GM12878 (cell line): ENCODE measurements at regions not wholly inside any gene's neighbourhood (a gene's known extent, or its start where the extent isn't known, plus 50 kb on each side); places are given as distances from the start of the nearest gene placed in this dataset.

Experiments
- ATAC-seq: fragments of 200-7000 bp; cut with Tn5 transposase; 3 replicates; pipeline ENCODE4 v1.9.1; 2020; ENCODE audit warnings: mild to moderate bottlenecking, moderate library complexity
- BruUV-seq: library from RNA; stranded (reverse); fragments of 400-500 nt; replicated peaks from 2 replicates; lab custom pipeline; 2021; lab: Mats Ljungman, UMichigan
- CTCF ChIA-PET: fragments of 300-600 bp; sonication (Branson Sonifier 250); formaldehyde crosslinking; extraction: SDS; loops from one replicate; lab custom pipeline; 2021; ENCODE audit warnings: inconsistent platforms; lab: Yijun Ruan, JAX
- POLR2A ChIA-PET: fragments of 350-600 bp; formaldehyde crosslinking; extraction: SDS; loops from one replicate; lab custom pipeline; 2021; ENCODE audit warnings: inconsistent platforms; lab: Charles Lee
- RAD21 ChIA-PET: fragments of 300-600 bp; sonication (Branson Sonifier 250); formaldehyde crosslinking; loops from one replicate; lab custom pipeline; 2023; ENCODE audit warnings: antibody characterized with exemption; ENCODE audit not compliant: unreplicated experiment; lab: Charles Lee
- SMC1A ChIA-PET: fragments of 300-600 bp; sonication (Branson Sonifier 250); formaldehyde crosslinking; loops from one replicate; lab custom pipeline; 2023; ENCODE audit not compliant: unreplicated experiment, uncharacterized antibody; lab: Charles Lee
- DNase-seq: peaks from one replicate; pipeline ENCODE4 v3.0.0-alpha.2; 2011; ENCODE audit warnings: low read depth, low spot score
- FAIRE-seq: peaks from 3 replicates; lab custom pipeline; 2011; peaks lifted over from hg19 to GRCh38; lab: Jason Lieb, UNC
- H2AFZ ChIP-seq: 2 replicates; pipeline ENCODE4 v1.6.0; 2011; ENCODE audit warnings: low read depth, low read length, control low read depth; ENCODE audit not compliant: control insufficient read depth
- H3K27ac ChIP-seq: 2 replicates; pipeline ENCODE4 v1.5.1; 2011; ENCODE audit warnings: control low read depth; ENCODE audit not compliant: control insufficient read depth, insufficient read depth
- H3K27me3 ChIP-seq, 2 experiments: replicated peaks in 1 of 2; 2 replicates each; pipeline versions ENCODE4 v1.6.0 to v1.6.1; 2011; ENCODE audit warnings: low read length in 1 of 2; ENCODE audit not compliant: control insufficient read depth in 2 of 2, insufficient read depth in 2 of 2
- H3K36me3 ChIP-seq, 2 experiments: 2 replicates each; pipeline ENCODE4 v1.5.1; 2011; ENCODE audit warnings: low read length in 1 of 2; ENCODE audit not compliant: control insufficient read depth in 2 of 2, insufficient read depth in 2 of 2
- H3K4me1 ChIP-seq: 2 replicates; pipeline ENCODE4 v1.6.1; 2011; ENCODE audit warnings: mild to moderate bottlenecking, low read length, moderate library complexity, mixed read lengths; ENCODE audit not compliant: control insufficient read depth, insufficient read depth
- H3K4me2 ChIP-seq: 2 replicates; pipeline ENCODE4 v1.6.0; 2011; ENCODE audit warnings: control low read depth; ENCODE audit not compliant: control insufficient read depth, insufficient read depth
- H3K4me3 ChIP-seq: fragments of 200-600 bp; sonication (generic); 2 replicates; pipeline ENCODE4 v1.5.1; 2016
- H3K79me2 ChIP-seq: 2 replicates; pipeline ENCODE4 v1.6.0; 2011; ENCODE audit warnings: low read length; ENCODE audit not compliant: control insufficient read depth, insufficient read depth
- H3K9ac ChIP-seq: 2 replicates; pipeline ENCODE4 v1.8.0; 2011; ENCODE audit warnings: low read length, control low read depth, mixed read lengths; ENCODE audit not compliant: control insufficient read depth, insufficient read depth
- H3K9me3 ChIP-seq: replicated peaks from 3 replicates; pipeline ENCODE4 v1.5.1; 2011; ENCODE audit warnings: mild to moderate bottlenecking, low read length; ENCODE audit not compliant: control insufficient read depth, insufficient read depth
- H4K20me1 ChIP-seq: 2 replicates; pipeline ENCODE4 v1.6.0; 2011; ENCODE audit not compliant: control insufficient read depth, insufficient read depth
- ATF7 ChIP-seq: fragments of 450-650 bp; IDR thresholded peaks from 2 replicates; pipeline ENCODE4 v1.6.1; 2016; ENCODE audit warnings: low read depth, mild to moderate bottlenecking
- BMI1 ChIP-seq: fragments of 450-650 bp; IDR thresholded peaks from 2 replicates; pipeline ENCODE4 v1.6.1; 2016; ENCODE audit warnings: mild to moderate bottlenecking, moderate library complexity, borderline replicate concordance
- CHD2 ChIP-seq: IDR thresholded peaks from 2 replicates; pipeline ENCODE4 v1.6.1; 2011; ENCODE audit warnings: low read depth, low read length, improper control_type of control experiment, borderline replicate concordance
- EP300 ChIP-seq, 2 experiments: fragments of 150-350 bp in 1 of 2; IDR thresholded peaks; 2 replicates each; pipeline ENCODE4 v1.6.1; 2011 to 2012; ENCODE audit warnings: low read depth in 2 of 2, low read length in 2 of 2, borderline replicate concordance in 1 of 2, improper control_type of control experiment in 1 of 2, inconsistent platforms in 1 of 2; ENCODE audit not compliant: control insufficient read depth in 1 of 2
- IKZF1 ChIP-seq: fragments of 450-650 bp; conservative IDR thresholded peaks from 2 replicates; pipeline ENCODE4 v1.6.1; 2017; ENCODE audit warnings: antibody characterized with exemption, mild to moderate bottlenecking
- JUNB ChIP-seq: IDR thresholded peaks from 2 replicates; pipeline ENCODE4 v1.6.1; 2016; ENCODE audit warnings: antibody characterized with exemption, mild to moderate bottlenecking
- KDM1A ChIP-seq: fragments of 200-600 bp; sonication (generic); IDR thresholded peaks from 2 replicates; pipeline ENCODE4 v1.6.1; 2016; ENCODE audit warnings: borderline replicate concordance
- KLF5 ChIP-seq: fragments of 450-650 bp; IDR thresholded peaks from 2 replicates; pipeline ENCODE4 v1.6.1; 2014; ENCODE audit warnings: mild to moderate bottlenecking; ENCODE audit not compliant: partially characterized antibody
- MTA2 ChIP-seq: fragments of 450-650 bp; IDR thresholded peaks from 2 replicates; pipeline ENCODE4 v1.6.1; 2016; ENCODE audit warnings: low read depth, mild to moderate bottlenecking, moderate library complexity
- MYC ChIP-seq: IDR thresholded peaks from 2 replicates; pipeline ENCODE4 v1.6.1; 2011; ENCODE audit warnings: mild to moderate bottlenecking, low read length, moderate library complexity, inconsistent platforms; ENCODE audit not compliant: insufficient read depth, insufficient replicate concordance, insufficient read length, severe bottlenecking
- NR2F1 ChIP-seq: fragments of 450-650 bp; conservative IDR thresholded peaks from 2 replicates; pipeline ENCODE4 v1.6.1; 2017; ENCODE audit warnings: mild to moderate bottlenecking
- RB1 ChIP-seq: fragments of 450-650 bp; formaldehyde crosslinking; IDR thresholded peaks from 2 replicates; pipeline ENCODE4 v1.6.1; 2017; ENCODE audit warnings: mild to moderate bottlenecking, borderline replicate concordance
- RELA ChIP-seq: fragments of 450-650 bp; IDR thresholded peaks from 2 replicates; pipeline ENCODE4 v1.8.0; 2014; ENCODE audit warnings: borderline replicate concordance; ENCODE audit not compliant: partially characterized antibody
- SREBF1 ChIP-seq: IDR thresholded peaks from 2 replicates; pipeline ENCODE4 v1.6.1; 2012; ENCODE audit warnings: mild to moderate bottlenecking, low read length
- STAT3 ChIP-seq: IDR thresholded peaks from 2 replicates; pipeline ENCODE4 v1.6.1; 2011; ENCODE audit warnings: low read depth, low read length, improper control_type of control experiment
- YBX1 ChIP-seq: fragments of 450-650 bp; IDR thresholded peaks from 2 replicates; pipeline ENCODE4 v1.6.1; 2016; ENCODE audit warnings: antibody characterized with exemption
- ZBED1 ChIP-seq: IDR thresholded peaks from 2 replicates; pipeline ENCODE4 v1.6.1; 2016; ENCODE audit warnings: borderline replicate concordance
- WGBS: methylation state at CpG from one replicate; pipeline ENCODE4 v1.1.6; 2016; ENCODE audit warnings: low lambda C conversion rate; ENCODE audit not compliant: insufficient replicate concordance, insufficient coverage; ENCODE audit errors: missing lambda C conversion rate; 5-methylcytosine and 5-hydroxymethylcytosine counted together
- in situ Hi-C: fragments of 300-500 bp; cut with MboI; formaldehyde crosslinking; loops from 9 replicates; pipeline ENCODE4 v1.14.3; 2018; ENCODE audit warnings: mixed read lengths
- intact Hi-C: fragments of 100-400 bp; cut with micrococcal nuclease; formaldehyde crosslinking; loops from one replicate; pipeline ENCODE4 v1.14.2; 2022; ENCODE audit not compliant: unreplicated experiment
- TF ChIP-seq, protein P1 (sequence below): fragments of 450-650 bp; IDR thresholded peaks from 2 replicates; pipeline ENCODE4 v1.6.1; 2016; ENCODE audit warnings: mild to moderate bottlenecking

DNA sequence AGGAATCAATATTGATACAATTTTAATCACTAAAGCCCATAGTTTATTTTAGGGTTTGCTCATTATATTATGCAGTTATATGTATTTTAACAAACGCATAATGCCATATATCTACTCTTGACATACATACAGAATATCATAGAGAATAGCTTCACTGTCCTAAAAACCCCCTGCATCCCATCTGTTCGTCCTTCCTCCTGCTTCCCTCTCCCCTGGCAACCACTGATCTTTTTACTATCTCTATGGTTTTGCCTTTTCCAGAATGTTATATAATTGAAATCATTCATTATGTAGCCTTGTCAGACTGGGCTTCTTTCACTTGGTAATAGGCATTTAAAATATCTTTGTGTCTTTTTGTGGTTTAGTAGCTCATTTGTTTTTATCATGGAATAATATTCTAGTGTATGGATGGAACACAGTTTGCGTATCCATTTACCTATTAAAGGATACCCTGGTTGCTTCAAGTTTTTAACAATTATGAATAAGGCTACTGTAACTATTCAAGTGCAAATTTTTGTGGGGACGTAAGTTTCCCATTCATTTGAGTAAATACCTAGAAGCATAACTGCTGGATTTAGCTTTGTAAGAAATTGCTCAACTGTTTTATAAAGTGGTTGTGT is 801.6 kb upstream of the GCFC2 start:
- Histone ChIP-seq H3K4me1 (no peaks in the 10 kb centered on the region), H2AFZ (no peak overlapping the region), H3K9me3 (no peaks in the 10 kb centered on the region), H3K36me3 (no peaks in the 10 kb centered on the region), H4K20me1 (no peaks in the 10 kb centered on the region), H3K4me2 (no peak overlapping the region), H3K79me2 (no peaks in the 10 kb centered on the region), H3K4me3 (no peak overlapping the region), H3K27ac (no peak overlapping the region), H3K9ac (no peak overlapping the region), H3K27me3 (no peaks in the 10 kb centered on the region)
- ChIA-PET RAD21 (no interaction called here), CTCF (interaction anchor here (0.7 to 1.0 kb wide), 2 partner anchors 90 to 315 kb away, joined by 3 to 5 read pairs; no protein-coding TSS in a partner anchor), SMC1A (interaction anchor here (1.2 kb wide), 1 partner anchor 14 kb away, joined by 3 read pairs; no protein-coding TSS in a partner anchor), POLR2A (no interaction called here)
- no TSS peak for BruUV-seq
- no peak for FAIRE-seq
- DNase-seq = no peak
- 13% methylated on average over 4 of the region's 4 CpGs for WGBS
- in situ Hi-C loops = no loop called here
- intact Hi-C loops = no loop called here
- TF ChIP-seq RELA = no peak
- TF ChIP-seq ZBED1 = no peak
- TF ChIP-seq RB1 = no peak
- no peak for TF ChIP-seq SREBF1
- no peak for TF ChIP-seq IKZF1
- no peak for TF ChIP-seq JUNB
- TF ChIP-seq KLF5 = no peak
- no peak for TF ChIP-seq STAT3
- no peak for TF ChIP-seq CHD2
- TF ChIP-seq BMI1 = no peak
- TF ChIP-seq, protein P1, sequence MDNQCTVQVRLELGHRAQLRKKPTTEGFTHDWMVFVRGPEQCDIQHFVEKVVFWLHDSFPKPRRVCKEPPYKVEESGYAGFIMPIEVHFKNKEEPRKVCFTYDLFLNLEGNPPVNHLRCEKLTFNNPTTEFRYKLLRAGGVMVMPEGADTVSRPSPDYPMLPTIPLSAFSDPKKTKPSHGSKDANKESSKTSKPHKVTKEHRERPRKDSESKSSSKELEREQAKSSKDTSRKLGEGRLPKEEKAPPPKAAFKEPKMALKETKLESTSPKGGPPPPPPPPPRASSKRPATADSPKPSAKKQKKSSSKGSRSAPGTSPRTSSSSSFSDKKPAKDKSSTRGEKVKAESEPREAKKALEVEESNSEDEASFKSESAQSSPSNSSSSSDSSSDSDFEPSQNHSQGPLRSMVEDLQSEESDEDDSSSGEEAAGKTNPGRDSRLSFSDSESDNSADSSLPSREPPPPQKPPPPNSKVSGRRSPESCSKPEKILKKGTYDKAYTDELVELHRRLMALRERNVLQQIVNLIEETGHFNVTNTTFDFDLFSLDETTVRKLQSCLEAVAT = no peak
- no peak for TF ChIP-seq MYC
- no peak for TF ChIP-seq ATF7
- no peak for TF ChIP-seq YBX1
- no peak for TF ChIP-seq KDM1A
- no peak for TF ChIP-seq NR2F1
- no peak for TF ChIP-seq EP300 (IDR thresholded peaks at IDR 0.05; ENCODE audit: borderline replicate concordance in 1 of 2, control insufficient read depth in 1 of 2, low read depth in 2 of 2, low read length in 2 of 2)
- TF ChIP-seq MTA2 = no peak
- no peak for ATAC-seq
